GM10266 (cell line): ENCODE measurements at regions not wholly inside any gene's neighbourhood (a gene's known extent, or its start where the extent isn't known, plus 50 kb on each side); places are given as distances from the start of the nearest gene placed in this dataset.

ENCODE experiments used
- DNase-seq: peaks from one replicate; pipeline ENCODE4 v3.0.0; 2012; ENCODE audit errors: extremely low spot score
- TF ChIP-seq, protein P1 (sequence below): IDR thresholded peaks from 2 replicates; pipeline ENCODE4 v1.5.1; 2012; ENCODE audit warnings: mild to moderate bottlenecking, low read depth; ENCODE audit not compliant: control insufficient read depth, insufficient read depth; ENCODE audit errors: missing control alignments

DNA sequence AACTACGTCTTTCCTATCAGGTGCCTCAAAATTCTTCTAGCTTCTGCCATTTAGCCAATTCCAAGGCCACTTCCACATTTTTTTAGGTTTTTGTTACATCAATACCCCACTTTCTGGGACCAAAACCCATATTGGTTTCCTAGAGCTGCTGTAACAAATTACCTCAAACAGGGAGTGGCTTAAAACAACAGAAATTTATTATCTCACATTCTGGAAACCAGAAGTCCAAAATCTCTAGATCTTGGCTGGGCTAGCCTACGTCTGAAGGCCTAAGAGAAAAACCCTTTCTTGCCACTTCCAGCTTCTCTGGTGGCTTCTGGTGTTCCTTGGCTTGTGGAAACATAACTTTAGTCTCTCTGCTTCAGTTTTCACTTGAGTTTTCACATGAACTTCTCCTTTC lies 85.1 kb upstream of the BMPER start:
- DNase-seq = no peak
- TF ChIP-seq, protein P1, sequence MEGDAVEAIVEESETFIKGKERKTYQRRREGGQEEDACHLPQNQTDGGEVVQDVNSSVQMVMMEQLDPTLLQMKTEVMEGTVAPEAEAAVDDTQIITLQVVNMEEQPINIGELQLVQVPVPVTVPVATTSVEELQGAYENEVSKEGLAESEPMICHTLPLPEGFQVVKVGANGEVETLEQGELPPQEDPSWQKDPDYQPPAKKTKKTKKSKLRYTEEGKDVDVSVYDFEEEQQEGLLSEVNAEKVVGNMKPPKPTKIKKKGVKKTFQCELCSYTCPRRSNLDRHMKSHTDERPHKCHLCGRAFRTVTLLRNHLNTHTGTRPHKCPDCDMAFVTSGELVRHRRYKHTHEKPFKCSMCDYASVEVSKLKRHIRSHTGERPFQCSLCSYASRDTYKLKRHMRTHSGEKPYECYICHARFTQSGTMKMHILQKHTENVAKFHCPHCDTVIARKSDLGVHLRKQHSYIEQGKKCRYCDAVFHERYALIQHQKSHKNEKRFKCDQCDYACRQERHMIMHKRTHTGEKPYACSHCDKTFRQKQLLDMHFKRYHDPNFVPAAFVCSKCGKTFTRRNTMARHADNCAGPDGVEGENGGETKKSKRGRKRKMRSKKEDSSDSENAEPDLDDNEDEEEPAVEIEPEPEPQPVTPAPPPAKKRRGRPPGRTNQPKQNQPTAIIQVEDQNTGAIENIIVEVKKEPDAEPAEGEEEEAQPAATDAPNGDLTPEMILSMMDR = no peak

DNA sequence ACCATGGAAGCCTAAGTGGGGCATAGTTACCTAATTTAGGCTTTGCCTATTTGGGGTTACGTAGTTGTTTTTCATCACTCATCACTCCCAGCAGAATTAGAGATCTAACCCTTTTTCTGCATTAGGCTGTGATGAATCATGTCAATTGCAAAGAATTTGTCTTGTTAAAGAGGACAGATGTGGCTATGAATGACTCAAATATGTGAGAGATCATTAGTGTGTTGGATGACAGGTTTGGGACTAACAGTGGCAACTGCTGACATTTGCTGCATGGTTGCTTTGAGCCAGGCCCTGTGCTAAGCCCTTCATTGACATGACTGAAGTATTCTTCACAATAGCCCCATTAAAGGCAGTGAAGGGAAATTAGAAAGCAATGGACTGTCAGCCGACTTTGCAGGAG lies 83.4 kb upstream of the BMPER start:
- TF ChIP-seq, protein P1 = no peak
- no peak for DNase-seq

DNA sequence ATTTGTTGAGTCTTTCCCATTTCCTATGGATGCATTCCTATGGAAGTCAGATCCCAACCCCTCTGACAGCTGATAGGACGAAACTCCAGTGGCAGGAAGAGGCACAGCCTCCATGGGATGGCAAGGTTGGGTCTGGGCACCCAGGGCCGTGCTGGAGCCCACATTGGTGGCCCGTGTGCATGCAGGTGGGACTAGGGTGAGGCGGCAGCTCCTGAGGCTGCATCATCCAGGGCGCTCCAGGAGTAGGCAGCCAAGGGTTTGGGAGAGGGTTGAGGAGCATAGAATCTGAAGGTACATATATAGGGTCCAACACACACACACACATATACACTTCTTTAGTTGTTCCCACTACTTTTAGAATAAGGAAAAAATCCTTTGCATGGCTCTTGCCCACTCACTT lies 81.4 kb upstream of the BMPER start:
- no peak for DNase-seq
- TF ChIP-seq, protein P1 = no peak

DNA sequence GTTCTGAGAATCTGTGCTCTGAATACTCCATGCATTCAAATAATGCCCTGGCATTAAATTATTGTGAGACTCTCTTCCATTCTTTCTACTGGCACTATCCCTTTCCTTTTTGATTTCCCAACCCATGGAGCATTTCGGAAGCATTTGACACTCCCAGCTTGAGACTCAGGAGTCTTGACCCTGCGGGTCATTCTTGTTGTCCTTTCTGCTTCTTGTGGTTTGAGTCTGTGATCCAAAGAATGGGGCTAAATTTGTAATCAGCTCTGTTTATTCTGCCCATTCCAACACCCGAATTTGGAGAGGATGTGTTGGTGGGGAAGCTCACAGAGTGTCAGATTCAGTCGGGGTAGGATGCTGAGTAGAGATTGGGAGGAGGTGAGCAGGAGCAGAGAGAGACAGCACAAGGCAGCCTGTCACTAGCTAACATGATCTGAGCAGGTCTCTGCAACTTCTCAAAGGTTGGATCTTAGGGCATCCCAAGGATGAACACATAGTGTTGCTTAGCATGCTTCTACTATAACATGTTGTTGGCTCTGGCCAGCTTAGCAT lies 80.4 kb upstream of the BMPER start:
- no peak for DNase-seq
- TF ChIP-seq, protein P1 = no peak

DNA sequence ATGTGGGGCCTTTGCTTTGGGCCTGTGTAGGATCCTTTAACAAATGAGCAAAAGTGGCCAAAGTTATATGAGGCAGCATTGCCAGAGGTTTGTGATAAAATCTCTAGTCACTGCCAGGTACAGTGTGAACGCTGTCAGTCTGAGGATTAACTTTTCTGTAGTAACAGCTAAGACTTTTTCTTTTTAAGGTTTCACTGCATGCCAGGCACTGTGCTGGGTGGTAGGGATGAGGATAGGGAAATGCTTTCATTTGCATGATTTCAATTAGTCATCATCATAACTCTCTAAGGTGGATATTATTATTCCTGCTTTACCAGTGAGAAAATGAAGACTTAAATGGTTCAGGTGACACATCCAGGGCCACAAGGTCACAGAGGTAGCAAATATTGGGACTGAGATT lies 79.7 kb upstream of the BMPER start:
- no peak for DNase-seq
- TF ChIP-seq, protein P1 = no peak

DNA sequence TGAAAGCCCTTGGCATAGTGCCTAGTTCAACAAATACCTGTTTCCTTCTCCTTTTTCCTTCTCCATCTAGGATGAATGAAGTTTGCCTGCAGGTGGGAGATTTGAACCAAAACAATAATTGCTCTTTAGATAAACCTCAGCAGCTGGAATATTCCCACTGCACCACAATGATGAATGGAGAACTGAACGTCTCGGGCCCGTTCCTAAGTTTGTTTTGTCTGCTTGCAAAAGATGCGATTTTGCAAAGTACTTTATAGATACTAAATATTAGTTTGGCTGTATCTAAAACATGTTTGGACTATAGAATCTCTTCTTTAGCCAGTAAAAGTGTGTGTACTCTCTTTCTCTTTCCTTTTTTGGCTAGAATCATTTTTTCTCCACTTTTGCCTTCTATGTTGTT lies 75.8 kb upstream of the BMPER start:
- TF ChIP-seq, protein P1 = no peak
- DNase-seq = no peak

DNA sequence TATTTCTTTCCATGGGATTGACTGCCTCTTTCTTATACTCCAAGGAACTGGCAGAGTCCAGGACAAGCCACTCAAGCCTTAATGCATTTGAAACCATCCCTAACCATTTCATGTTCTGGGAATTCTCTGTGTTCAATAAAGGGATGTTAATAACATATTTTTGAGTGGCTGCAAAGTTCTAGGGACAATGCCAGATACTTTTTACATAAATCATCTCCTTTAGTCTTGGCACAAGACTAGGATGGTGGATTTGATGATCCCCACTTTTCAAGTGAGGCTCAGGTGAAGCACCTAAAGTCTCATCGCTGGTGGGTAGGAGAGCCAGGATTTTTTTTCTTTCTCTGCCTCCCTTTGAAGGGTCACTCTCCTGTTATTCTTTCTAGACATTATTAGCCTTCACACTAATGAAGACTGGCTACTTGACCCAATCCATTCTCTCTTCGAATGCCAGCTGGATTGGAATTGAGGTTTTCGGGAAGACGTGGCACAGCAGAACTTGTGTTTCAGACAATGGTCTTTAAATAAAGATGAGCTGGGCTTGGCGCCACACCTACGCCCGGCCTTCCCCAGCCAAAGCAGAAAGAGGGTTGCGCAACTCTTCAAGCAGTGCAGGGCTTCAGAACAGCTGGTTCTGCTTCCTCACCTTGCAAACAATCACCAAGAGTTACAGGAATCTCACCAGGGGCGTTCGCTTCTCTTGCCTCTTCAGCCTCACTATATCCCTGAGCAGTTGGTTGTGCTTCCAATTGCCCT lies 73.8 kb upstream of the BMPER start:
- no peak for DNase-seq
- TF ChIP-seq, protein P1 = no peak
